Ascending aorta (tissue), 2 donors: ENCODE measurements at regions not wholly inside any gene's neighbourhood (a gene's known extent, or its start where the extent isn't known, plus 50 kb on each side); places are given as distances from the start of the nearest gene placed in this dataset.

Source experiments
- DNase-seq, 2 donors: peaks; one replicate each; pipeline ENCODE4 v3.0.0-alpha.2; 2019; ENCODE audit warnings: low spot score in 2 of 2
- H3K27ac ChIP-seq, 2 donors: fragments of 200-600 bp; sonication (generic); one replicate each; pipeline ENCODE4 v1.5.1; 2016 to 2017; ENCODE audit warnings: mild to moderate bottlenecking in 1 of 2
- H3K27me3 ChIP-seq: fragments of 200-600 bp; sonication (generic); one replicate; pipeline ENCODE4 v1.5.1; 2017
- H3K36me3 ChIP-seq, 2 donors: fragments of 200-600 bp; sonication (generic); one replicate each; pipeline ENCODE4 v1.5.1; 2016
- H3K4me1 ChIP-seq, 2 donors: fragments of 200-600 bp; sonication (generic); one replicate each; pipeline ENCODE4 v1.5.1; 2016 to 2017; ENCODE audit warnings: mild to moderate bottlenecking in 1 of 2
- H3K4me3 ChIP-seq, 2 donors: fragments of 200-600 bp; sonication (generic); one replicate each; pipeline ENCODE4 v1.5.1; 2016 to 2017; ENCODE audit warnings: mild to moderate bottlenecking in 1 of 2
- H3K9me3 ChIP-seq, 2 donors: fragments of 200-600 bp; sonication (generic); one replicate each; pipeline ENCODE4 v1.5.1; 2016
- intact Hi-C: fragments of 100-400 bp; cut with DNase I; formaldehyde crosslinking; loops from one replicate; pipeline ENCODE4 v1.15.1; 2023
- TF ChIP-seq, protein P1 (sequence below), 3 experiments: fragments of 200-600 bp in 2 of 3; fragments of 450-650 bp in 1 of 3; sonication (generic) in 2 of 3; IDR thresholded peaks; one replicate each; pipeline ENCODE4 v1.5.1; 2016 to 2019; ENCODE audit warnings: antibody characterized with exemption in 3 of 3, mild to moderate bottlenecking in 1 of 3, moderate library complexity in 1 of 3

DNA sequence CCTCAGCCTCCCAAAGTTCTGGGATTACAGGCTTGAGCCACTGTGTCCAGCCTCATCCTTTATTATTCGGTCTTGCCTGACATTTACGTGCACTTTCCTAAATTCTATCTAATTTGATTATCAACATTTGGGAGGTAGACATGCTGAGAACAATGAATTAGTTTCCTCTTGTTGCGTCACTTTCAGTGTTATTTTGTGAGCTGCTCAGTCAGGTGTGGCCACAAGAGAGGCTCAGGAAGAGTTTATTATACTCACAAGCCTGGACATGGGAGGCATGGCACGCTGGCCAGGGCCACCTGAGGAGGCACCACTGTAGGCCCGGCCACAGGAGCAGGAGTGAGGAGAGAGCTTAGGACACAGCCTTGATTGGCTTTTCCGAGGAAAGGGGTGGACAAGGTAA, 59.7 kb upstream of the RBFOX2 start:
- no peaks in the 10 kb centered on the region for H3K4me1 ChIP-seq
- no peaks in the 10 kb centered on the region for H3K9me3 ChIP-seq
- TF ChIP-seq, protein P1, sequence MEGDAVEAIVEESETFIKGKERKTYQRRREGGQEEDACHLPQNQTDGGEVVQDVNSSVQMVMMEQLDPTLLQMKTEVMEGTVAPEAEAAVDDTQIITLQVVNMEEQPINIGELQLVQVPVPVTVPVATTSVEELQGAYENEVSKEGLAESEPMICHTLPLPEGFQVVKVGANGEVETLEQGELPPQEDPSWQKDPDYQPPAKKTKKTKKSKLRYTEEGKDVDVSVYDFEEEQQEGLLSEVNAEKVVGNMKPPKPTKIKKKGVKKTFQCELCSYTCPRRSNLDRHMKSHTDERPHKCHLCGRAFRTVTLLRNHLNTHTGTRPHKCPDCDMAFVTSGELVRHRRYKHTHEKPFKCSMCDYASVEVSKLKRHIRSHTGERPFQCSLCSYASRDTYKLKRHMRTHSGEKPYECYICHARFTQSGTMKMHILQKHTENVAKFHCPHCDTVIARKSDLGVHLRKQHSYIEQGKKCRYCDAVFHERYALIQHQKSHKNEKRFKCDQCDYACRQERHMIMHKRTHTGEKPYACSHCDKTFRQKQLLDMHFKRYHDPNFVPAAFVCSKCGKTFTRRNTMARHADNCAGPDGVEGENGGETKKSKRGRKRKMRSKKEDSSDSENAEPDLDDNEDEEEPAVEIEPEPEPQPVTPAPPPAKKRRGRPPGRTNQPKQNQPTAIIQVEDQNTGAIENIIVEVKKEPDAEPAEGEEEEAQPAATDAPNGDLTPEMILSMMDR (IDR thresholded peaks at IDR 0.05): no peak
- intact Hi-C loops: no loop called here
- no peaks in the 10 kb centered on the region for H3K27me3 ChIP-seq
- no peak overlapping the region for H3K27ac ChIP-seq
- no peak for DNase-seq
- no peak overlapping the region for H3K4me3 ChIP-seq
- H3K36me3 ChIP-seq: no peaks in the 10 kb centered on the region

DNA sequence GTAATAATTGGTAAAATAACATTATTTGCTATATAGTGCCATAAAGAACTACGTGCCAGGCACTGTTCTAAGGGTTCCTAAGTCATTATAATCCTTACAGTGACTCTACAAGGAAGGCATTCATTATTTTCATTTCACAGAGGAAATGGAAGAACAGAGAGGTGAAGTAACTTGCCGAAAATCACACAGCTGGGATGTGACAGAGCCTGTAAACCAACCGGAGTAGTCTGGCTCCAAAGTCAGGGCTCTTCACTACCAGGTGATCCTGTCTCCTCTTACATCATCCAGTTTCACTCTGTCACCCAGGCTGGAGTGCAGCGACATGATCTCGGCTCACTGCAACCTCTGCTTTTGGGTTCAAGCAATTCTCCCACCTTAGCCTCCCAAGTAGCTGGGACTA, 59.2 kb upstream of the RBFOX2 start:
- TF ChIP-seq, protein P1 (IDR thresholded peaks at IDR 0.05): no peak

DNA sequence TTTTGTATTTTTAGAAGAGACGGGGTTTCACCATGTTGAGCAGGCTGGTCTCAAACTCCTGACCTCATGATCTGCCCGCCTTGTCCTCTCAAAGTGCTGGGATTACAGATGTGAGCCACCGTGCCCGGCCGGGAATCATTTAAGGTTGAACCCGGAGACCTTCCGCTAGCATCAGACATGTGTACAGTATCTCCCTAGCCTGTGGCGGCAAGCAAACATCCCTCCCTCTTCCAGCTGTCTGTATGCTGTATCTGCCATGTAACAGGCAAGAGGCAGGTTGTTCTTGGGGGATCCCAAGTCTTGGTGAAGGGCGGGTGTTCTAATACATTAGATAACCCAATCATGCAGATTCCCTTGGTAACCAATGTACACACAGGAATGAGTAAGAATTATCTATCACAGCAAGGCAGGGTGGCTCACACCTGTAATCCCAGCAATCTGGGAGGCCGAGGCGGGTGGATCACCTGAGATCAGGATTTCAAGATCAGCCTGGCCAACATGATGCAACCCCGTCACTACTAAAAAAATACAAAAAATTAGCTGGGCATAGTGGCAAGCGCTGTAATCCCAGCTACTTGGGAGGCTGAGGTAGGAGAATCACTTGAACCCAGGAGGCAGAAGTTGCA, 58.1 kb upstream of the RBFOX2 start:
- DNase-seq: no peak
- Histone ChIP-seq H3K36me3 (no peaks in the 10 kb centered on the region), H3K9me3 (no peaks in the 10 kb centered on the region), H3K27ac (no peak overlapping the region), H3K4me1 (no peaks in the 10 kb centered on the region), H3K27me3 (no peaks in the 10 kb centered on the region), H3K4me3 (no peak overlapping the region)
- intact Hi-C loops: no loop called here
- TF ChIP-seq, protein P1 (IDR thresholded peaks at IDR 0.05): no peak

More for the DNA sequence above, 59.2 kb upstream of the RBFOX2 start:
- Histone ChIP-seq H3K9me3 (no peaks in the 10 kb centered on the region), H3K4me1 (no peaks in the 10 kb centered on the region), H3K36me3 (no peaks in the 10 kb centered on the region), H3K27me3 (no peaks in the 10 kb centered on the region), H3K27ac (no peak overlapping the region), H3K4me3 (no peak overlapping the region)
- no peak for DNase-seq
- intact Hi-C loops: no loop called here

DNA sequence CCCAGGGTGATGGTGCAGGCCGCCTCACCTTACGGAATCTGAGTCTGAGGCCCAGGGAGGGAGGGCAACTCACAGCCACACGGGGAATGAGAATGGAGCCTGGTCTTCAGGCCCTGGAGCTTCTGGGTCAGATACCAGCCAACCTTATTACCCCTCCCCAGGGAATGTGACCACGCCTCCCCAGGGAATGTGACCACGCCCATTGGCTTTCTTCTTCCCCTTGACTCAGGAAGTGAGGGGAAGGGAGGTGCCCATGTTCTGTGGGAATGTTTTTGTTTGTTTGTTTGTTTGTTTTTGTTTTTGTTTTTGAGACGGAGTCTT, 57.5 kb upstream of the RBFOX2 start:
- no peaks in the 10 kb centered on the region for H3K36me3 ChIP-seq
- no peak overlapping the region for H3K27ac ChIP-seq
- DNase-seq: no peak
- no peaks in the 10 kb centered on the region for H3K27me3 ChIP-seq
- no peaks in the 10 kb centered on the region for H3K4me1 ChIP-seq
- intact Hi-C loops: no loop called here
- no peaks in the 10 kb centered on the region for H3K9me3 ChIP-seq
- no peak overlapping the region for H3K4me3 ChIP-seq
- TF ChIP-seq, protein P1 (IDR thresholded peaks at IDR 0.05): no peak

DNA sequence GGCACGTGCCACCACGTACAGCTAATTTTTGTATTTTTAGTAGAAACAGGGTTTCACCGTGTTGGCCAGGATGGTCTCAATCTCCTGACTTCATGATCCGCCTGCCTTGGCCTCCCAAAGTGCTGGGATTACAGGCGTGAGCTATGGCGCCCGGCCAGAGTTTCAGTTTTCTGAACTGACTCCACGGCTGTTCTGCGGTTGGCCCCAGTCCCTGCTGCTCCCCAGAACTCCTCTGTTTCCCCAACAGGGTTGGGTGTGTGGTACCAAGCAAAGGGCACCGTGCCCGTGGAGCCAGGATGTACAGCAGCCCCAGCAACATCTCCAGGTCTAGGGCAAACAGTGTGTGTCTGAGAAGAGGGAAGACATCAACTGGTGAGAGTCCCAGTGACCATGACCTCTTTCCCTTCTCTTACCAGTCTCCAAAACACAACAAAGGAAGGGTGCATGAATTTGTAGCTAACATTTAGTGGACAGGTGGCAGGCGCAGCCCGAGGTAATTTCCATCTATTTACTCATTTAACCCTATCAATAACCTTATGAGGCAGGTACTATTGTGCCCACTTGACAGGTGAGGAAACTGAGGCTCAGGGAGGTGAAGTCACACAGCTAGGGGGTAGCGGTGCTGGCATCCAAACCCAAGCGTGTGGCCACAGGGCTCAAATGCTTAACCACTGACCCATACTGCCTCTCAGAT, 57.0 kb upstream of the RBFOX2 start:
- no peaks in the 10 kb centered on the region for H3K27me3 ChIP-seq
- DNase-seq: no peak
- no peaks in the 10 kb centered on the region for H3K4me1 ChIP-seq
- H3K4me3 ChIP-seq: no peak overlapping the region
- intact Hi-C loops: no loop called here
- no peaks in the 10 kb centered on the region for H3K36me3 ChIP-seq
- no peaks in the 10 kb centered on the region for H3K9me3 ChIP-seq
- TF ChIP-seq, protein P1 (IDR thresholded peaks at IDR 0.05): no peak
- no peak overlapping the region for H3K27ac ChIP-seq
